Heart left ventricle (tissue), 16 donors: ENCODE measurements at regions not wholly inside any gene's neighbourhood (a gene's known extent, or its start where the extent isn't known, plus 50 kb on each side); places are given as distances from the start of the nearest gene placed in this dataset.

ENCODE experiments used
- ATAC-seq, 4 donors: fragments of 200-7000 bp; cut with Tn5 transposase; one replicate each; pipeline ENCODE4 v1.9.1; 2020 to 2022; ENCODE audit warnings: moderate library complexity in 4 of 4, mild to moderate bottlenecking in 3 of 4, moderate number of reproducible peaks in 1 of 4
- DNase-seq, 5 donors: peaks; one replicate each; pipeline ENCODE4 v3.0.0-alpha.2; 2020
- H3K27ac ChIP-seq, 12 donors: fragments of 200-600 bp; sonication (generic) in 4 of 12; one replicate each; pipeline versions ENCODE4 v1.5.0 to v1.8.0; 2016 to 2022; ENCODE audit warnings: mild to moderate bottlenecking in 2 of 12
- H3K27me3 ChIP-seq, 9 donors: fragments of 200-600 bp; sonication (generic) in 2 of 9; one replicate each; pipeline versions ENCODE4 v1.5.1 to v1.8.0; 2016 to 2022; ENCODE audit warnings: mild to moderate bottlenecking in 3 of 9
- H3K36me3 ChIP-seq, 9 donors: fragments of 200-600 bp; sonication (generic) in 2 of 9; one replicate each; pipeline versions ENCODE4 v1.5.0 to v1.8.0; 2018 to 2022; ENCODE audit warnings: mild to moderate bottlenecking in 2 of 9
- H3K4me1 ChIP-seq, 12 donors: fragments of 200-600 bp; sonication (generic) in 4 of 12; one replicate each; pipeline versions ENCODE4 v1.5.0 to v1.8.0; 2016 to 2022; ENCODE audit warnings: mild to moderate bottlenecking in 3 of 12
- H3K4me3 ChIP-seq, 12 donors: fragments of 200-600 bp; sonication (generic) in 4 of 12; one replicate each; pipeline versions ENCODE4 v1.5.0 to v1.8.0; 2017 to 2022; ENCODE audit warnings: mild to moderate bottlenecking in 9 of 12, moderate library complexity in 4 of 12
- H3K9me3 ChIP-seq, 12 donors: fragments of 200-600 bp; sonication (generic) in 4 of 12; one replicate each; pipeline versions ENCODE4 v1.5.0 to v1.8.0; 2016 to 2022; ENCODE audit warnings: mild to moderate bottlenecking in 1 of 12
- POLR2A ChIP-seq, 2 donors: fragments of 450-650 bp; IDR thresholded peaks; one replicate each; pipeline ENCODE4 v1.6.1; 2017; ENCODE audit warnings: antibody characterized with exemption in 2 of 2, mild to moderate bottlenecking in 2 of 2, moderate library complexity in 2 of 2
- WGBS, 4 donors: extraction: QIAGEN DNeasy Blood & Tissue Kit in 2 of 4; methylation state at CpG; one replicate each; pipeline versions ENCODE4 v1.1.5 to v1.1.7; 2013 to 2018; 5-methylcytosine and 5-hydroxymethylcytosine counted together
- intact Hi-C, 10 donors: fragments of 100-400 bp; cut with DNase I; formaldehyde crosslinking; loops; one replicate each; pipeline versions ENCODE4 v1.11.1 to v1.14.2; 2022
- TF ChIP-seq, protein P1 (sequence below), 12 donors: fragments of 200-600 bp; sonication (generic) in 4 of 12; IDR thresholded peaks; one replicate each; pipeline versions ENCODE4 v1.5.0 to v1.8.0; 2018 to 2022; ENCODE audit warnings: antibody characterized with exemption in 12 of 12, mild to moderate bottlenecking in 5 of 12
- donor health status: ischemic (EF 13 %, LVEDD 7.1; RV severe dilation, severe dysfunction).
- donor health status: healthy with polysubstance abuse.
- donor health status: DM: no; HTN: yes; CAD: no.
- donor health status: DM: no; HTN: no; CAD: no.
- donor health status: ischemic (EF 25% LVEDD 6.9; RV normal size, moderate dysfunction).
- donor health status: ischemic (EF 25% LVEDD 5.7; RV mildly dilated, moderate dysfunction).
- donor health status: healthy.
- donor health status: DM: yes; HTN: yes; CAD: no.
- donor health status: ischemic (EF 35%, LVEDD 5.7; RV mildly dilated, moderate dysfunction).
- donor health status: nonischemic (EF 11% LVEDD 7.7; RV severe dilation, severe dysfunction).
- donor health status: DM: yes; HTN: yes; CAD: no.
- donor health status: PGD.
- donor health status: ischemic (EF 29% LVEDD 5.4; RV normal size, mild dysfunction).
- donor health status: nonischemic (EF 23%, LVEDD 6.1; RV moderate dilation, normal function).

DNA sequence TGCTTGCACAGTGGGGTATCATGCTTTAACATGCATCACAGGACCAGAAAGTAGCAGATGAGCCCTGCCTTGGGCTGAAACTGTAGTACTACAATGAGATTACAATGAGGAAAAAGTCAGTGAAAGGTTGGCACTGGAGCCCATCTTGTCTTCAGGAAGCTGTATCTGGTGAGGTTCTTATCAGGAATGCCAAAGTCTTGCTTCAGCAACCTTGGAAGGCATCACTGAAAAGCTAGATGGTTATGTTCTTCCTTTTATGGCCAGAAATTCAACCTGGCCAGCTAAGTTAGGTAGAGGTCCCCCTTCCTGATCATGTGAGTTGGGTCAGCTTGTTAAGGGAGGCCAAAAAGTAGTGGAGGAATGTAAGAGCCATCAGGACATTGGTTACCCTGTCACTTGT is 254.0 kb upstream of the FAT3 start:
- H3K36me3 ChIP-seq, result no peaks in the 10 kb centered on the region
- no peaks in the 10 kb centered on the region for H3K4me1 ChIP-seq
- intact Hi-C loops, result no loop called here
- H3K4me3 ChIP-seq, result no peak overlapping the region
- no peaks in the 10 kb centered on the region for H3K9me3 ChIP-seq
- no peak overlapping the region for H3K27ac ChIP-seq
- no peak for DNase-seq
- H3K27me3 ChIP-seq, result no peaks in the 10 kb centered on the region
- ATAC-seq, result no peak
- no peak for TF ChIP-seq POLR2A (IDR thresholded peaks at IDR 0.05)
- TF ChIP-seq, protein P1, sequence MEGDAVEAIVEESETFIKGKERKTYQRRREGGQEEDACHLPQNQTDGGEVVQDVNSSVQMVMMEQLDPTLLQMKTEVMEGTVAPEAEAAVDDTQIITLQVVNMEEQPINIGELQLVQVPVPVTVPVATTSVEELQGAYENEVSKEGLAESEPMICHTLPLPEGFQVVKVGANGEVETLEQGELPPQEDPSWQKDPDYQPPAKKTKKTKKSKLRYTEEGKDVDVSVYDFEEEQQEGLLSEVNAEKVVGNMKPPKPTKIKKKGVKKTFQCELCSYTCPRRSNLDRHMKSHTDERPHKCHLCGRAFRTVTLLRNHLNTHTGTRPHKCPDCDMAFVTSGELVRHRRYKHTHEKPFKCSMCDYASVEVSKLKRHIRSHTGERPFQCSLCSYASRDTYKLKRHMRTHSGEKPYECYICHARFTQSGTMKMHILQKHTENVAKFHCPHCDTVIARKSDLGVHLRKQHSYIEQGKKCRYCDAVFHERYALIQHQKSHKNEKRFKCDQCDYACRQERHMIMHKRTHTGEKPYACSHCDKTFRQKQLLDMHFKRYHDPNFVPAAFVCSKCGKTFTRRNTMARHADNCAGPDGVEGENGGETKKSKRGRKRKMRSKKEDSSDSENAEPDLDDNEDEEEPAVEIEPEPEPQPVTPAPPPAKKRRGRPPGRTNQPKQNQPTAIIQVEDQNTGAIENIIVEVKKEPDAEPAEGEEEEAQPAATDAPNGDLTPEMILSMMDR (IDR thresholded peaks at IDR 0.05), result no peak

DNA sequence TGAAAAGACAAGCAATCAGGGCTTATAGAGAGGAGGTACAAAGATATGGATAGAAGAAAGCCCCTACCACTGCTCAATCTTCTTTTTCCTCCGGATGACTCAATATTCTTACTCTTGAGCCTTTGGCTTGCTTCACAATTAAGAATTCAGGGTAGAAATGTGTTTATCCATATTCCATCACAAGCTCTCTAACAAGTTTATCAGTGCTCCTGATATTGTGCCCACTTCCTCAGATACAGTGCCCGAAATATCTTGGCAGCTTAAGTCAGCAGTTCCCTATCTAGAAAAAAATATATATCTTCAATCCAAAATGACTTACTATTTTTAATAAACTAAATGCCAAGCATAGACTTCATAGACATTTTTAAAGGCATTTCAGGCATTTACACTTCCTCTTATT is 255.1 kb upstream of the FAT3 start:
- WGBS, 4 donors, result 58 to 72% (median 61%) methylated on average over 2 of the region's 2 CpGs
- H3K27ac ChIP-seq, result no peak overlapping the region
- no peaks in the 10 kb centered on the region for H3K27me3 ChIP-seq
- DNase-seq, result no peak
- no peak for ATAC-seq
- H3K4me3 ChIP-seq, result no peak overlapping the region
- no peaks in the 10 kb centered on the region for H3K4me1 ChIP-seq
- TF ChIP-seq, protein P1 (IDR thresholded peaks at IDR 0.05), result no peak
- TF ChIP-seq POLR2A (IDR thresholded peaks at IDR 0.05), result no peak
- no peaks in the 10 kb centered on the region for H3K36me3 ChIP-seq
- no peaks in the 10 kb centered on the region for H3K9me3 ChIP-seq
- intact Hi-C loops, result no loop called here

DNA sequence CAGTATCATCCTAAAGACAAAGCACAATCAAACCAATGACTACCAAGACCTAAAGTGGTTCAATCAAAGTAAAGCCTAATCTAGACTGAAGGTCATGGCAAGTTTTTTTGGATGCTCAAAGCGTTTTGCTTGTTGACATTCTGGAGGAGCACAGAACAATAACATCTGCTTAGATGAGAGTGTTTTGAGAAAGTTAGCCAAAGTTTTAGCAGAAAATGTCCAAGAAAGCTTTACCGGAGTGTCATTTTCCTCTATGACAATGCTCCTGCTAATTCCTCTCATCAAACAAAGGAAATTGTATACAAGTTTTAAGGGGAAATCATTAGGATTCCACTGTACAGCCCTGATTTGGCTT is 256.9 kb upstream of the FAT3 start:
- H3K27ac ChIP-seq, result no peak overlapping the region
- H3K9me3 ChIP-seq, result peaks cover 0 to 6% (median 0%) of the 10 kb centered on the region in 12 donors
- no peak for TF ChIP-seq POLR2A (IDR thresholded peaks at IDR 0.05)
- TF ChIP-seq, protein P1 (IDR thresholded peaks at IDR 0.05), result no peak
- intact Hi-C loops, result no loop called here
- no peaks in the 10 kb centered on the region for H3K36me3 ChIP-seq
- no peak for ATAC-seq
- DNase-seq, result no peak
- H3K4me1 ChIP-seq, result no peaks in the 10 kb centered on the region
- no peaks in the 10 kb centered on the region for H3K27me3 ChIP-seq
- H3K4me3 ChIP-seq, result no peak overlapping the region
- 42 to 59% (median 47%) methylated on average over 2 of the region's 2 CpGs for WGBS, 4 donors

DNA sequence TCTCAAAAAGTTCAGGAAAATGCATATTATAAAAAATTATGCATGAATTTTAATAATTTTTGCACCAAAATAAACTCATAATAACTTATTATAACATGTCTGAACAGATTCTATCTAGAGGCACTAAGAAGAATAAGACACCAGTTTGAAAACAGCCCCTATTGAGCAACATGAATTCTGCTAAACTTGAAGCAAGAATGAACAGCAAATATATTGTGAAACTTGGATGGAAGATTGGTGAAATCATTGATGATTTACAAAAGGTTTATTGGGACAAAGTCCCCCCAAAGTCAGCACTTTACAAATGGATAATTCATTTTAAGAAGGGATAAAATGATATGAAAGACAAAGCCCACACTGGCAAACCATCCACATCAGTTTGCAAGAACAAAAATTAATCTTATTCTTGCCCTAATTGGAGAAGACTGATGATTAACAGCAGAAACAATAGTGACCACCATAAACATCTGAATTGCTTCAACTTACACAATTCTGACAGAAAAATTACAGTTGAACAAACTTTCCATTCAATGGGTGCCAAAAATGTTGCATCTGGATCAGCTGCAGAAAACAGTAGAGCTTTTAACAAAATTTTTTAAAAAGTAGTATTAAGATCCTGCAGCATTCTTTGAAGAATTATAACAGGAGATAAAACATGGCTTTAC is 257.5 kb upstream of the FAT3 start:
- ATAC-seq (no peak), DNase-seq (no peak)
- intact Hi-C loops, result no loop called here
- Histone ChIP-seq H3K36me3 (no peaks in the 10 kb centered on the region), H3K4me1 (no peaks in the 10 kb centered on the region), H3K27me3 (no peaks in the 10 kb centered on the region), H3K27ac (no peak overlapping the region), H3K9me3 (peaks cover 0 to 10% (median 0%) of the 10 kb centered on the region in 12 donors), H3K4me3 (no peak overlapping the region)
- no peak for TF ChIP-seq POLR2A (IDR thresholded peaks at IDR 0.05)

DNA sequence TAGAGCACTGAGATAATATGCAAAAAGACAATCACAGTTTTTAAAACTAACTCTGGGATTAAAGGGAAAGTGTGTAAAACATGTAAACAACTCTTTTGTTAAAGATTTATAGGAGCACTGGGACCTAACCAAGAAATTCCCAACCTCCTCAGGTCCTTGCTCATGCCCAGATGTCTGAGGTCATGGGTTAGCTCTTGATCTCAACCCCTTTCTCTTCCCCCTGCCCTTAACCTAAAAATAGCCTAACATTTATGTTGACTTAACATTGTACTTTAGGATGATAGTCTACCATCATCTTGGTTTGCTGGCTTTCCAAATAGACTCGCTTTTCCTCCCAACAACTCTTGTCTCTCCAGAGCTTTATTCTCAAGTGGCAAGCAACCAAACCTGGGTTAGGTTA is 258.2 kb upstream of the FAT3 start:
- Histone ChIP-seq H3K9me3 (peaks cover 0 to 18% (median 4%) of the 10 kb centered on the region in 12 donors), H3K27ac (no peak overlapping the region), H3K27me3 (no peaks in the 10 kb centered on the region), H3K36me3 (no peaks in the 10 kb centered on the region), H3K4me1 (no peaks in the 10 kb centered on the region), H3K4me3 (no peak overlapping the region)
- TF ChIP-seq POLR2A (IDR thresholded peaks at IDR 0.05), result no peak
- TF ChIP-seq, protein P1 (IDR thresholded peaks at IDR 0.05), result no peak
- intact Hi-C loops, result no loop called here
- no peak for ATAC-seq
- 74 to 85% (median 80%) methylated on average over 1 of the region's 1 CpG for WGBS, 4 donors
- DNase-seq, result no peak
